Glutamatergic neuron (in vitro differentiated cells): ENCODE measurements at regions not wholly inside any gene's neighbourhood (a gene's known extent, or its start where the extent isn't known, plus 50 kb on each side); places are given as distances from the start of the nearest gene placed in this dataset.

Experiments used
- DNase-seq: peaks from one replicate; pipeline ENCODE4 v3.0.0; 2022
- H3K27ac Mint-ChIP-seq: one replicate; pipeline ENCODE4 v1.8.0; 2020; ENCODE audit warnings: mild to moderate bottlenecking, mixed read lengths, inconsistent platforms; ENCODE audit not compliant: unreplicated experiment
- H3K27me3 Mint-ChIP-seq: one replicate; pipeline ENCODE4 v1.8.0; 2020; ENCODE audit warnings: mild to moderate bottlenecking, moderate library complexity, mixed read lengths, inconsistent platforms; ENCODE audit not compliant: unreplicated experiment
- H3K36me3 Mint-ChIP-seq: one replicate; pipeline ENCODE4 v1.8.0; 2020; ENCODE audit warnings: mild to moderate bottlenecking, mixed read lengths, inconsistent platforms; ENCODE audit not compliant: unreplicated experiment
- H3K4me1 Mint-ChIP-seq: one replicate; pipeline ENCODE4 v1.8.0; 2020; ENCODE audit warnings: mild to moderate bottlenecking, low read depth, mixed read lengths, inconsistent platforms; ENCODE audit not compliant: unreplicated experiment
- H3K4me3 Mint-ChIP-seq: one replicate; pipeline ENCODE4 v1.8.0; 2020; ENCODE audit warnings: mild to moderate bottlenecking, mixed read lengths, inconsistent platforms; ENCODE audit not compliant: unreplicated experiment
- H3K9me3 Mint-ChIP-seq: one replicate; pipeline ENCODE4 v1.8.0; 2020; ENCODE audit warnings: mild to moderate bottlenecking, moderate library complexity, mixed read lengths, inconsistent platforms; ENCODE audit not compliant: unreplicated experiment
- CTCF ChIP-seq: fragments of 200-600 bp; sonication (generic); IDR thresholded peaks from one replicate; pipeline ENCODE4 v1.5.0; 2021; ENCODE audit not compliant: partially characterized antibody, unreplicated experiment

DNA sequence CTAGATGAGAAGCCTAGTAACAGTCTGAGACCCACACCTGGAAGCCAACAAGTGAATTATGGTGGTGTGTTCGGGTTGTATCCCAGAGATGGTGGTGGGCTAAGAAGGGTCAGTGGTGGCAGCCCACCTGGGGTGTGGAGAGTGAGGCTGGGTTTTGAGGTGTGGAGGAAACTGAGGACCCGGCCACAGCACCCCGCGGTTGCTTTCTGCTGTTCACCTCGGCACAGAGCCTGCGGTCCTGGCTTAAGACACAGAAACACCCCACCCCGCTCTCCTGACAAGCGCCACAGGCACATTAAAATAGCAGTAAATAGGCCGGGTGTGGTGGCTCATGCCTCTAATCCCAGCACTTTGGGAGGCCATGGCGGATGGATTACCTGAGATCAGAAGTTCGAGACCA, 395.1 kb downstream of the GLRX3 start:
- Mint-ChIP-seq H3K36me3 (peaks cover 5% of the 10 kb centered on the region), H3K9me3 (peaks cover 2% of the 10 kb centered on the region), H3K27ac (no peak overlapping the region), H3K27me3 (peaks cover 1% of the 10 kb centered on the region), H3K4me3 (no peak overlapping the region), H3K4me1 (no peaks in the 10 kb centered on the region)
- TF ChIP-seq CTCF, result no peak
- no peak for DNase-seq

GRCh38 chr10:130541090-130541489, 404.9 kb downstream of the GLRX3 start:
- no peak for TF ChIP-seq CTCF
- no peak for DNase-seq

DNA sequence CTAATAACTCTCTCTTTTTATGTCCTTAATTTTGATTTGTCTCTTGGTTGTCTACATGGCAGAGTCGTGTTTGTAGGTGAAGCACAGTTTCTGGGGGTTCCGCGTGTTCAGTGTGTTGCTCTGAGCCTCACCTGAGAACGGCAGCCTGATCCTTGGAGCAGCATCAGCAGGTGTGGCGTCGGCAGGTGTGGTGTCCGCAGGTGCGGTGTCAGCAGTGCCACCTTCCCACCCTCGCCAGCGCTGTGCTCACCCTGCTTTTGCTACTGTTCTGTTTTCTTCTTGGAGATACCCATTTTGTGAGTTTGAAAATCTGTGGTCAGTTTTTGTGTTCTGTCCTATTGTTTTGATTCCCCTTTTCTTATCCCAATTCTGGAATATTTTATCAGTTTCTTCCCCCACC, 406.6 kb downstream of the GLRX3 start:
- no peaks in the 10 kb centered on the region for H3K4me1 Mint-ChIP-seq
- peaks cover 5% of the 10 kb centered on the region for H3K36me3 Mint-ChIP-seq
- no peak overlapping the region for H3K4me3 Mint-ChIP-seq
- peaks cover 6% of the 10 kb centered on the region for H3K9me3 Mint-ChIP-seq
- no peak for TF ChIP-seq CTCF
- DNase-seq, result no peak
- no peak overlapping the region for H3K27ac Mint-ChIP-seq
- peaks cover 2% of the 10 kb centered on the region for H3K27me3 Mint-ChIP-seq

More at GRCh38 chr10:130541090-130541489, 404.9 kb downstream of the GLRX3 start:
- Mint-ChIP-seq H3K9me3 (peaks cover 7% of the 10 kb centered on the region), H3K4me1 (no peaks in the 10 kb centered on the region), H3K4me3 (no peak overlapping the region), H3K27ac (no peak overlapping the region), H3K27me3 (peaks cover 2% of the 10 kb centered on the region), H3K36me3 (peaks cover 5% of the 10 kb centered on the region)

DNA sequence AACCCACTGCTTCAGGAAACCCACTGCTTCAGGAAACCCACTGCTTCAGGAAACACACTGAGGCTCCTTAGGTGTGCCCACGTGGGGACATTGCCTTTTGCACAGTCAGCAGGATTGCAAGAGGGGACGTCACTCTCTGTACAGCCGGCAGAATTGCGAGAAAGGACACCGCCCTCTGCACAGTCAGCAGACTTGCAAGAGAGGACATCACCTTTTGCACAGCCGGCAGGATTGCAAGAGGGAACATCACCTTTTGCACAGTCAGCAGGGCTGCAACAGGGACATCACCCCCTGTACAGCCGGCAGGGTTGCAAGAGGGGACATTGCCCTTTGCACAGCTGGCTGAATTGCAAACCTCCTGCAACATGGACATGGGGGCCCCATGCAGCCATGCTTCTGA, 407.6 kb downstream of the GLRX3 start:
- H3K27ac Mint-ChIP-seq, result no peak overlapping the region
- no peak for DNase-seq
- H3K9me3 Mint-ChIP-seq, result peaks cover 7% of the 10 kb centered on the region
- H3K4me3 Mint-ChIP-seq, result no peak overlapping the region
- H3K27me3 Mint-ChIP-seq, result peaks cover 2% of the 10 kb centered on the region
- TF ChIP-seq CTCF, result no peak
- peaks cover 5% of the 10 kb centered on the region for H3K36me3 Mint-ChIP-seq
- no peaks in the 10 kb centered on the region for H3K4me1 Mint-ChIP-seq

DNA sequence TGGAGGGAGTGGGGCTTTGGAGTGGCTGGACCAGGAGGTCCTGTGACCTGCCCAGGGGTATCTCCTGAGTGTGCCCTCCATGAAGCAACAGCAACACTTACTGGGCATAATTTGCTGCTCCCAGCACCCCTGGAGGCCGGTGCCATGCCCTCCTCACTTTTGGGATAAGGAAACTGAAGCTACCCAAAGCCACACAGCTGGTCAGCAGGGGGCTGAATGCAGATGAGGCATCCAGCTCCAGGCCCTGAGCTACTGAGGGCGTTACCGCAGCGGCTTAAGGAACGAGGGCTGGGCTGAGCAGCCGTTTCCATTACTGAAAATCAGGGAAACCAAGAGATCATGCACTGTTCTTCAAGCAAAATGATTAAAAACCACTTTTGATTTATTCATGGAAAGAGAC, 408.9 kb downstream of the GLRX3 start:
- TF ChIP-seq CTCF, result no peak
- Mint-ChIP-seq H3K36me3 (peaks cover 5% of the 10 kb centered on the region), H3K27me3 (peaks cover 2% of the 10 kb centered on the region), H3K9me3 (peaks cover 9% of the 10 kb centered on the region), H3K27ac (no peak overlapping the region), H3K4me1 (no peaks in the 10 kb centered on the region), H3K4me3 (no peak overlapping the region)
- no peak for DNase-seq
